Activated CD4-positive, alpha-beta memory T cell treated with anti-CD3 and anti-CD28 coated beads for 36 hours (primary cell): ENCODE measurements at regions not wholly inside any gene's neighbourhood (a gene's known extent, or its start where the extent isn't known, plus 50 kb on each side); places are given as distances from the start of the nearest gene placed in this dataset.
"Not testable (repeated sequence)": the region's sequence is repeated elsewhere in the genome, so short reads cannot be mapped to it uniquely, and the experiment has no call there.

ENCODE experiments used
- CTCF ChIA-PET: fragments of 350-600 bp; sonication (Branson Sonifier 250); formaldehyde crosslinking; loops from one replicate; lab custom pipeline; 2021; ENCODE audit warnings: antibody characterized with exemption, inconsistent platforms; lab: Charles Lee
- POLR2A ChIA-PET: fragments of 350-600 bp; sonication (Branson Sonifier 250); formaldehyde crosslinking; loops from one replicate; lab custom pipeline; 2021; ENCODE audit warnings: antibody characterized with exemption; lab: Charles Lee
- DNase-seq: peaks from one replicate; pipeline ENCODE4 v3.0.0-alpha.2; 2020
- H3K27ac Mint-ChIP-seq: one replicate; pipeline ENCODE4 v1.8.0; 2021; ENCODE audit warnings: mixed read lengths
- H3K27me3 Mint-ChIP-seq: one replicate; pipeline ENCODE4 v1.8.0; 2021; ENCODE audit warnings: mixed read lengths
- H3K36me3 Mint-ChIP-seq: one replicate; pipeline ENCODE4 v1.8.0; 2021; ENCODE audit warnings: mixed read lengths
- H3K4me1 Mint-ChIP-seq: one replicate; pipeline ENCODE4 v1.8.0; 2021; ENCODE audit warnings: low read depth, mixed read lengths
- H3K4me3 Mint-ChIP-seq: one replicate; pipeline ENCODE4 v1.8.0; 2021; ENCODE audit warnings: mild to moderate bottlenecking, mixed read lengths
- H3K9me3 Mint-ChIP-seq: one replicate; pipeline ENCODE4 v1.8.0; 2021; ENCODE audit warnings: mixed read lengths
- intact Hi-C: fragments of 100-400 bp; cut with micrococcal nuclease; formaldehyde crosslinking; loops from one replicate; pipeline ENCODE4 v1.15.1; 2023

DNA sequence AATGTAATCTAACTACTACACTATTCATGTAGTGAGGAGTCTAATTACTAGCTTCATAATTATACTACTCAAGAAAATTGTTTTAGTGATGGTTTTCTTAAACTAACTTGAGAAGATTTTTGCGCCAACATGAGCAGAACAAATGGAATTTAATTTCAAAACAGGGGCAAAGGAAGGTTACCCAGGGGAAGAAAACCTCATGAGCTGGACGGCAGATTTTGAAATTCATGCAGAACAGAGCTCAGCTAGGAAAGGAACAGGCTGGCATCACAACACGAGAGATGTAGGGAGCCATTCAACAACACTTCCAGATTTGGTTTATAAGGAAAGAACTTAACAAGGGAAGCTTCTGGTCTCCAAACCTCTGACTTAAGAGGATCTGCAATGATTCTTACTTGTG lies 235.3 kb upstream of the PRKCQ start:
- Mint-ChIP-seq H3K9me3 (no peaks in the 10 kb centered on the region), H3K4me1 (no peaks in the 10 kb centered on the region), H3K36me3 (no peaks in the 10 kb centered on the region), H3K4me3 (no peak overlapping the region), H3K27me3 (peaks cover 36% of the 10 kb centered on the region), H3K27ac (no peak overlapping the region)
- CTCF ChIA-PET: no interaction called here
- DNase-seq: no peak
- POLR2A ChIA-PET: no interaction called here
- intact Hi-C loops: no loop called here

DNA sequence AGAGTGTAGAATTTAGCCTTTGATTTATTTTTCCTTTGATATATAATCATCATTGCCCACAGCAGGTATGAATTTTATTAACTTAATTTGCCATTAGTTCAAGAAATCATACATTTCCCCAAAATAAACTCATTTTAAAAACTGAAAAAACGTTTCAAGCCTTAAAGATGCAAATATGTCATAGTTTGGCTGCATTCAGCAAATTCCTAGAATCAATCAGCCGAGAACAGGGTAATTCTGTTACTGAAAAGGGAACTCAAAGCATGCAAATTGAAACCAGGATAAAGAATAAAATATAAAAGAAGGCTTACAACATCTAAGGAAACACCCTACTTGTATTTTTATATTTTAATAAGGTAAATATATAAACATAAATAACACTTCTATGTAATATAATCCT lies 233.8 kb upstream of the PRKCQ start:
- Mint-ChIP-seq H3K4me1 (no peaks in the 10 kb centered on the region), H3K36me3 (no peaks in the 10 kb centered on the region)
- POLR2A ChIA-PET: no interaction called here

DNA sequence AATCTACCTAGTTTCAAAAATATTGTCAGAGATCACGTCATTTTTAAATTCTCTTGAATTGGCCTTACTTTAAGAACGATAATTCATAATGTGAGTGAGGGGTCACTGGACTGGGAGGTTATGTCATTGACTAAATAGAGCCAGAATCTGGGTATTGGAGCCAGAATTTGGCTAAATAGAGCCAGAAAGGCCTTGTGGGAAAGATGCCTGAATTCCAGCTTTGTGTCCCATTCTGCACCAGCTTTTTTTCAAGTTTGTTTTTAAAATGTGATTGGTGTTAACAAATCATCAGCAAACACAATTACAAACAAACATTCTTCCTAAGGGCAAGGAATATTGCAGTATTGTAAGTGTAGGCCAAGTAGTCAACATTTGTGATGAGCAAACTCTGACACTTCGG lies 233.2 kb upstream of the PRKCQ start:
- Mint-ChIP-seq H3K4me3 (no peak overlapping the region), H3K36me3 (no peaks in the 10 kb centered on the region), H3K4me1 (no peaks in the 10 kb centered on the region), H3K9me3 (no peaks in the 10 kb centered on the region), H3K27ac (no peak overlapping the region), H3K27me3 (peaks cover 30% of the 10 kb centered on the region)
- no peak for DNase-seq
- intact Hi-C loops: no loop called here
- POLR2A ChIA-PET: no interaction called here
- CTCF ChIA-PET: no interaction called here

More for the DNA sequence above, 233.8 kb upstream of the PRKCQ start:
- H3K27ac Mint-ChIP-seq: no peak overlapping the region
- intact Hi-C loops: no loop called here
- H3K9me3 Mint-ChIP-seq: no peaks in the 10 kb centered on the region
- CTCF ChIA-PET: no interaction called here
- peaks cover 33% of the 10 kb centered on the region for H3K27me3 Mint-ChIP-seq
- H3K4me3 Mint-ChIP-seq: no peak overlapping the region
- no peak for DNase-seq

DNA sequence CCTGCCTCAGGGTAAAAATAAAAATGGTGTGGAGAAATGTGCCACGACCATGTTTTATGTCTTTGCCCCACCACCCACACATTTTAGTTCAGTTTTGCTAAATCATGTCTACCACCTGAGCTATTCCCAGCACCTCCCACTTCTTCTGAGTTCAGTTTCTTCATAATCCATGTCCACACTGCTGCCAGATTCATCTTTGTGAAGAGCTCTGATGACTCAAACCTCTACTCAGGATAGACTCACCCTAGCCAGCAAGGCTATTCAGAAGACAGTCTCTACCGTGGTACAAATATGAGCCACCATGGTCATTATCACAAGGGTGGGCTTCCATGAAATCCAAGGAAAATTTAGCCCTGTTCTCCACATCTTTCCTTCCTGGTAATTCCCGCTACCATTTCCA lies 231.1 kb upstream of the PRKCQ start:
- no peak overlapping the region for H3K27ac Mint-ChIP-seq
- CTCF ChIA-PET: no interaction called here
- H3K9me3 Mint-ChIP-seq: no peaks in the 10 kb centered on the region
- no peaks in the 10 kb centered on the region for H3K4me1 Mint-ChIP-seq
- no peaks in the 10 kb centered on the region for H3K36me3 Mint-ChIP-seq
- DNase-seq: no peak
- intact Hi-C loops: no loop called here
- POLR2A ChIA-PET: no interaction called here
- peaks cover 23% of the 10 kb centered on the region for H3K27me3 Mint-ChIP-seq
- no peak overlapping the region for H3K4me3 Mint-ChIP-seq

DNA sequence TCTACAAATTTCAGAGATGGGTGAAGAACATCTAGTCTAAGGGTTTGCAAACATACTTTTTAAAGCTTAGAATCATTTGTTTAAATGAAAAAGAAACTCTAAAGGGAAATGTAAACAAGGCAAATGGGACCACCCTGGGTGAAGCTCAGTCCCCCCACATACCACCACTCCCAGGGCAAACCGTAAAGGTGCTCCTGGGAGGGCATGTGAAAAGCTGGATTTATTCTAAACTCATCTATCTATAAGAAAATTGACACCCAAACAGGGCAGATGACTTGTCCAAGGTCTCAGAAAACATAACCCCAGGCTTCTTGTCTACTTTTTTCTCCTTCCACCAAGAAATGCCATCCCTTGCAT lies 223.3 kb upstream of the PRKCQ start:
- intact Hi-C loops: no loop called here
- CTCF ChIA-PET: interaction anchor here (0.6 kb wide), 1 partner anchor 11 kb away, joined by 3 read pairs; no protein-coding TSS in a partner anchor
- POLR2A ChIA-PET: no interaction called here
- peaks cover 2% of the 10 kb centered on the region for H3K9me3 Mint-ChIP-seq
- H3K36me3 Mint-ChIP-seq: no peaks in the 10 kb centered on the region
- no peaks in the 10 kb centered on the region for H3K4me1 Mint-ChIP-seq
- H3K4me3 Mint-ChIP-seq: no peak overlapping the region
- H3K27ac Mint-ChIP-seq: no peak overlapping the region
- DNase-seq: no peak
- peaks cover 5% of the 10 kb centered on the region for H3K27me3 Mint-ChIP-seq

DNA sequence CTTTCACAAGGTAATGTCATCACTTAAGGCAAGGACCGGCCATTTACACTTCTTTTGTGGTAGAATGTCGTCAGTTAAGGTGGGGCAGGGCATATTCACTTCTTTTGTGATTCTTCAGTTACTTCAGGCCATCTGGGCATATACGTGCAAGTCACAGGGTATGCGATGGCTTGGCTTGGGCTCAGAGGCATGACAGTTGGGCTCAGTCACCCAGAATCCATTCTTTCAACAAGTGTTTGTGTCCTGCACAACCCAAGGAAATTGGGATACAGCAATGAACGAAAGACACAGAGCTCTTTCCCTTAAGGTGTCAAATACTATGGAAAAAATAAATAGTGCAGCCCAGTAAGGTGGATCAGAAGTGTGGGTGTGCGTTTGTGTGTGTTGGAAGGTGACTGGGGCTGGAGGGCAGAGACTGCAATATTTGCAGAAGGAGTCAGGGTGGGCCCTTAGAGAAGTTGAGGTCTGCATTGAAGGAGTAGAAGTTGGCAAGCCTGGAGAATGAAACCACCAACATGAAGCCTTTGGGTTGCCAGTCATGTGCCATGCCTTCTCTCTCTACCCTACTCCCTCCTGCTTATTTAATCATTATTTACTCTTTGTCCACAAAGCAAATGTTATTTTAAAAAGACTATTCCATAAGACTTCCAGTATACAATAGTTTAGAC lies 222.8 kb upstream of the PRKCQ start:
- intact Hi-C loops: no loop called here
- Mint-ChIP-seq H3K36me3 (no peaks in the 10 kb centered on the region), H3K27me3 (peaks cover 5% of the 10 kb centered on the region), H3K27ac (no peak overlapping the region), H3K4me1 (no peaks in the 10 kb centered on the region), H3K4me3 (no peak overlapping the region), H3K9me3 (peaks cover 2% of the 10 kb centered on the region)
- POLR2A ChIA-PET: no interaction called here
- no peak for DNase-seq
- CTCF ChIA-PET: interaction anchor here (0.6 kb wide), 1 partner anchor 11 kb away, joined by 3 read pairs; no protein-coding TSS in a partner anchor

DNA sequence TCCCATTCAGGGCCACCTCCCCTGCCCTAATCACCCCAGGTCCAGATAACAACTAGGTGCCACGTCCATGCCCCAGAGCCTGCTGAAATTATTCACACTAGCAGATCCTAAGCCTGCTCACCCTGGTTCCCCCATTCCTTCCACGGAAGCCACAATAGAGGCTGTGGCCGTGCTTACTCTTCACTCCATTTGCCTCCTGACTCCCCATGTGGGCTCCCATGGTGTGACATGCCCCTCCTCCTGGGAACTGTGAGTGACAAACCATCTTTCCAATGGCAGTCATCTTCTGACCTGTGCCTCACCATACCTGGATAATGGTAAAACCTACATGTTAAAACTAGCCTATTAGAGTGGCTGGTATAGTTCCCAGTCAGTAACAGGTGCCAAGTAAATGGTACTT lies 216.2 kb upstream of the PRKCQ start:
- no peaks in the 10 kb centered on the region for H3K4me1 Mint-ChIP-seq

DNA sequence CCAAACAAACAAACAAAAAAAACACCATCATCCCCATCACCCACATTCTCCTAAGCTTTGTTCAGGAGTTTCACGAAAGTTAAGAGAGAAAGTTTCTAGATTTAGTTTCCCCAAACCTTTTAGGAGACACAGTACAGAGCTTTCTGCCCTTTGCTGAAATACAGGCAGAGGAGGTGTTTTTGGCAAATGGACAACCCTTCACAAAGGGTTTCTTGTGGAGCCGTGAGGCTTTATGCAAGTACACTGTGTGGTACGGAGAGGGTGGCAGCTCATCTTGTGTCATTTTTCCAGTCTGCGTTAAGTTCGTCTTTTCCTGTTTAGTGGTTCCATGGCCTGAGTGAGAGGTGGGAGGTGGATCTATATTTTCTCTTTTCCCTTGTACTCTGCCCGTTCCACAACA lies 215.5 kb upstream of the PRKCQ start:
- CTCF ChIA-PET: no interaction called here

More for the DNA sequence above, 216.2 kb upstream of the PRKCQ start:
- H3K27ac Mint-ChIP-seq: no peak overlapping the region
- H3K36me3 Mint-ChIP-seq: no peaks in the 10 kb centered on the region
- CTCF ChIA-PET: no interaction called here
- H3K9me3 Mint-ChIP-seq: no peaks in the 10 kb centered on the region
- POLR2A ChIA-PET: no interaction called here
- H3K4me3 Mint-ChIP-seq: no peak overlapping the region
- no peak for DNase-seq
- intact Hi-C loops: no loop called here
- peaks cover 4% of the 10 kb centered on the region for H3K27me3 Mint-ChIP-seq

DNA sequence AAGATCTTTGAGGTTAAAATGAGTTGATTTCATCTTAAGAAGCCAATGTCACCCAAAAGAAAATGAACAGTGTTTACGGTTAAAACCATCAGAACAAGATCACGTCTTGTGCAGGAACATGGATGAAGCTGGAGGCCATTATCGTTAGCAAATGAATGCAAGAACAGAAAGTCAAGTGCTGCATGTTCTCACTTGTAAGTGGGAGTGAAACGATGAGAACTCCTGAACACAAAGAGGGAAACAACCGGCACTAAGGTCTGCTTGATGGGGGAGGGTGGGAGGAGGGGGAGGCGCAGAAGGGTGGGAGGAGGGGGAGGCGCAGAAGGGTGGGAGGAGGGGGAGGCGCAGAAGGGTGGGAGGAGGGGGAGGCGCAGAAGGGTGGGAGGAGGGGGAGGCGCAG lies 214.8 kb upstream of the PRKCQ start:
- H3K4me3 Mint-ChIP-seq, CTCF ChIA-PET, H3K27me3 Mint-ChIP-seq, H3K9me3 Mint-ChIP-seq, DNase-seq, POLR2A ChIA-PET, H3K36me3 Mint-ChIP-seq, H3K4me1 Mint-ChIP-seq, intact Hi-C loops, H3K27ac Mint-ChIP-seq: not testable (repeated sequence)

More for the DNA sequence above, 215.5 kb upstream of the PRKCQ start:
- Mint-ChIP-seq H3K27ac (no peak overlapping the region), H3K4me3 (no peak overlapping the region), H3K9me3 (no peaks in the 10 kb centered on the region), H3K4me1 (no peaks in the 10 kb centered on the region), H3K27me3 (peaks cover 4% of the 10 kb centered on the region), H3K36me3 (no peaks in the 10 kb centered on the region)
- DNase-seq: no peak
- POLR2A ChIA-PET: no interaction called here
- intact Hi-C loops: no loop called here

DNA sequence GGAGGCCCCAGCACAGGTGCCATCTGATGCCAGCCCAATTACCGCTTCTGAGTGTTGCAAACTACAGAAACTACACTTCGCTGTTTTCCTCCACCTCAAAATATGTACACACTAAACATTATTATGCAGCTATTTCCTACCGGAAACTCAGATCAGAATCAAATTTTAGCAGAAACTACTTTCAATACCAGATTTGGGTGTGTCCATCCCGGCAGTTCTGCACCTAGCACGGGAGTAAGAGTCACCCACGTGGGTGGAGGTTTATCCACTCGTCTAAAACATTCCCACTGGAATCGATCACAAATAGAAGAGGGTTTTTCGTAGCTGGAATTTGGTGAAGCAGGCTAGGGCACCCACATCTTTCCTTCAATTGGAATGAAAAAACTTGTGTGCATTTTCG lies 214.4 kb upstream of the PRKCQ start:
- no peak overlapping the region for H3K27ac Mint-ChIP-seq
- no peaks in the 10 kb centered on the region for H3K36me3 Mint-ChIP-seq
- peaks cover 6% of the 10 kb centered on the region for H3K27me3 Mint-ChIP-seq
- ChIA-PET CTCF (no interaction called here), POLR2A (no interaction called here)
- no peaks in the 10 kb centered on the region for H3K4me1 Mint-ChIP-seq
- H3K4me3 Mint-ChIP-seq: no peak overlapping the region
- no peaks in the 10 kb centered on the region for H3K9me3 Mint-ChIP-seq
- no peak for DNase-seq
- intact Hi-C loops: no loop called here

DNA sequence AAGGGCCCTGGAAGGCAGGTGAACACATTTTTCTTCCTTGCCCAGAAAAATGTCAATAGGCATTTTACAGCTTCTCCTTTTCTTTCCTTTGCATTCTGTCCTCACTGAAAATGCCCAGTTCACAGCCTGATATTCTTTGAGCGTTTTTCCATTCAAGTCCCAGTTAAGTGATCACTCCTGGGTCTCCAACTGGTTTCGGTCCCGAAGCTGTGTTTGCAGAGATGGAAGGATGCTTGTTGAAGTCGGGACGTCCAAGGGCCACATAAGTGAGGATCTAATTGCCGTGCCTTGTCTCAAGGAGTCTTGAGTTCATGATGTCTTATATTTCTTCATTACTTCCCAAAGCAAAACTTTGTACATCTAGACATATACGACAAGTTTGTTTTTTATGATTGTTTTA lies 208.7 kb upstream of the PRKCQ start:
- ChIA-PET CTCF (no interaction called here), POLR2A (no interaction called here)
- Mint-ChIP-seq H3K27ac (no peak overlapping the region), H3K4me3 (no peak overlapping the region), H3K4me1 (no peaks in the 10 kb centered on the region), H3K36me3 (no peaks in the 10 kb centered on the region), H3K27me3 (peaks cover 10% of the 10 kb centered on the region), H3K9me3 (no peaks in the 10 kb centered on the region)
- intact Hi-C loops: no loop called here
- DNase-seq: no peak

DNA sequence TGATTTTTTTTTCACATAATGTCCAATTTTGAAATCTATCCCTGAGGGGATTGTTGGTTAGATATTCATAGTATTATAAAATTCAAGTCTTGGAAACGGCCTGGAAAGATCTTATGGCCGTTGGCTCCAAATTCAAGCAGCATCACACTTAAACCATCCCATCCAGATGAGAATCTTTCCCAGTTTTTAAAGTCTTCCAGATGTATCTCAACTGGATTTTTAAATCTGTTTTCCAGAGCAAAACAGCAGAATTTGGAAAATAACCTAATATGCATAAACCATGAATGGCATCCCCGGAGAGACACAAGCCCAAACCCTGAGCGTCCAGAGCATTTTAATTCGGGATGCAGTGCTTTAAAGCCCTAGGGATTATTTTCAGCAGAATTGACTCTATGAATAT lies 208.2 kb upstream of the PRKCQ start:
- Mint-ChIP-seq H3K27me3 (peaks cover 12% of the 10 kb centered on the region), H3K4me3 (no peak overlapping the region), H3K36me3 (no peaks in the 10 kb centered on the region), H3K4me1 (no peaks in the 10 kb centered on the region), H3K27ac (no peak overlapping the region), H3K9me3 (no peaks in the 10 kb centered on the region)
- intact Hi-C loops: no loop called here
- CTCF ChIA-PET: no interaction called here
- POLR2A ChIA-PET: no interaction called here
- DNase-seq: no peak

DNA sequence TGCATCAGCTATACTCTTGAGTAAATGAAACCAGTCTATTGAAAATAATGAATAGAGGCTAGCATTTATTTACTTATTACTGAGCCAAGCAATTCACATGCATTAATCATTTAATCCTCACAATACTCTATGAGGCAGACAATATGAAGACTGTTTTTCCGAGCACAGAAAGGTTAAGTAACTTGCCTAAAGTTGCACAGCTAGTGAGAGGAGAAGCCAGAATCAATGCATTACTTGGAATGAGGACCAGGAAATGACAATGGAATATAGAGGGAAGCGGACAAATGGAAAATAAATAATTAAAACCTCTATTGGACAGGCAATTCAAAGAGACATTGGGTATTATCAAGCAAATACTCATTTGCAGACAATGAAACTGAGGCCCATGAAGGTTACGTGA lies 207.6 kb upstream of the PRKCQ start:
- no peak overlapping the region for H3K27ac Mint-ChIP-seq
- intact Hi-C loops: no loop called here
- POLR2A ChIA-PET: no interaction called here

More for the DNA sequence above, 207.6 kb upstream of the PRKCQ start:
- DNase-seq: no peak
- CTCF ChIA-PET: no interaction called here
- H3K27me3 Mint-ChIP-seq: peaks cover 15% of the 10 kb centered on the region
- H3K36me3 Mint-ChIP-seq: no peaks in the 10 kb centered on the region
- no peaks in the 10 kb centered on the region for H3K4me1 Mint-ChIP-seq
- H3K4me3 Mint-ChIP-seq: no peak overlapping the region
- H3K9me3 Mint-ChIP-seq: no peaks in the 10 kb centered on the region
